GM12875 (cell line): ENCODE measurements at regions not wholly inside any gene's neighbourhood (a gene's known extent, or its start where the extent isn't known, plus 50 kb on each side); places are given as distances from the start of the nearest gene placed in this dataset.

Source experiments
- H3K4me3 ChIP-seq: one replicate; pipeline ENCODE4 v1.5.1; 2011; ENCODE audit warnings: low read depth, low read length, control low read depth
- TF ChIP-seq, protein P1 (sequence below): IDR thresholded peaks from 2 replicates; pipeline ENCODE4 v1.5.1; 2011; ENCODE audit warnings: low read depth, mild to moderate bottlenecking, control low read depth, inconsistent platforms, low read length, moderate library complexity, borderline replicate concordance; ENCODE audit not compliant: insufficient read depth

DNA sequence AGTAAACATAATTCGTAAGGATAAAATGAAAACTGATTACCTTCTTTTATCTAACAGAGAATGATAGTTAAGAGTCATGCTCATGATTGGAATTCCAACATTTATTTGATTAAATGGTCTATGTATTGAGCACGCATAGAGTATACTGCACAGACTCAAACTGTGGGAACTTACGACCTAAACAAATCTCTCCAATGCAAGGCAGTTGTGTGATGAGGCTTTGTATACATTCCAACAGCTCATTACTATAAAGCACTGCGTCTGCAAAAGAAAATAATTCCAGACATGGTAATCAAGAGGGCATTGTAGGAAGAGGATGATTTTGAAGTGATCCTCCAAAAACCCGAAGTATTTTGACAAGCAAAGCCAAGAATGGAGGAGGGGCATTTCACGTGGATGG lies 169.5 kb downstream of the NUFIP1 start:
- H3K4me3 ChIP-seq = no peak overlapping the region
- TF ChIP-seq, protein P1, sequence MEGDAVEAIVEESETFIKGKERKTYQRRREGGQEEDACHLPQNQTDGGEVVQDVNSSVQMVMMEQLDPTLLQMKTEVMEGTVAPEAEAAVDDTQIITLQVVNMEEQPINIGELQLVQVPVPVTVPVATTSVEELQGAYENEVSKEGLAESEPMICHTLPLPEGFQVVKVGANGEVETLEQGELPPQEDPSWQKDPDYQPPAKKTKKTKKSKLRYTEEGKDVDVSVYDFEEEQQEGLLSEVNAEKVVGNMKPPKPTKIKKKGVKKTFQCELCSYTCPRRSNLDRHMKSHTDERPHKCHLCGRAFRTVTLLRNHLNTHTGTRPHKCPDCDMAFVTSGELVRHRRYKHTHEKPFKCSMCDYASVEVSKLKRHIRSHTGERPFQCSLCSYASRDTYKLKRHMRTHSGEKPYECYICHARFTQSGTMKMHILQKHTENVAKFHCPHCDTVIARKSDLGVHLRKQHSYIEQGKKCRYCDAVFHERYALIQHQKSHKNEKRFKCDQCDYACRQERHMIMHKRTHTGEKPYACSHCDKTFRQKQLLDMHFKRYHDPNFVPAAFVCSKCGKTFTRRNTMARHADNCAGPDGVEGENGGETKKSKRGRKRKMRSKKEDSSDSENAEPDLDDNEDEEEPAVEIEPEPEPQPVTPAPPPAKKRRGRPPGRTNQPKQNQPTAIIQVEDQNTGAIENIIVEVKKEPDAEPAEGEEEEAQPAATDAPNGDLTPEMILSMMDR = no peak

DNA sequence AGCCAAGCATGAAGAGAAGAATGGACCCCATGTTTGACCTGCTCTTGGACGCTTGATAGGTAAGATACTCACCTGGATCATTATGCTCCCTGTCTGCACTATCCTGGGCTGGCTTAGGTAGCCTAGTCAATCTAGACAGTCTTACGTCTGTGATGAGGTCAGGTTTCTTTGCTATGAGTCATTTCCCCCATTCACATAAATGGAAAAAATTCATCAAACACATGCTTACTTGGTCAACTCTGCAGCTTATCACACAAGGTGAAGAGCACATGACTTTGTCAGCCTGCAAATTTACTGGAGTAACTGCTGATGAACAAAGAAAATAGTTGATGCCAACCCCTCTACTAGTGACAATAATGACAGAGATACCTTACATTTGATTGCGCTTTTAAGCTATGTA lies 170.0 kb downstream of the NUFIP1 start:
- TF ChIP-seq, protein P1 = no peak
- H3K4me3 ChIP-seq = no peak overlapping the region

DNA sequence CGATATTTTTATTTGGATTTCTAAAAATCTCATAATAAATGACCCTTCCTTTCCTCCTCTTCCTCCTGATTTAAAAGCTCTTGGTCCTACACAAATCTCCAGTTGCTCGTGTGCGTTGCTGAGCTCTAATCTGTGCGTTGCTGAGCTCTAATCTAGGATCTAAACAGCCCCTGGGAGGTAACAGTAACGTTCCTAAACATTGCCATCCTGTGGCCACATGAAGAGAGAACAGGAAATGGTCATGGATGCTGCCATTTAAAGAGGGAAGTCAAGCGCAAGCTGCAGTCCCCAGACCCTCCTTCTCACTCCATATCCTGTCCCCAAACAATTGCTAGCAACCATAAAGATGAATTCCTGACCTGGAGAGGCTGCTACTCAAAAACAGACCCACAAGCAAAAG lies 170.8 kb downstream of the NUFIP1 start:
- no peak overlapping the region for H3K4me3 ChIP-seq

DNA sequence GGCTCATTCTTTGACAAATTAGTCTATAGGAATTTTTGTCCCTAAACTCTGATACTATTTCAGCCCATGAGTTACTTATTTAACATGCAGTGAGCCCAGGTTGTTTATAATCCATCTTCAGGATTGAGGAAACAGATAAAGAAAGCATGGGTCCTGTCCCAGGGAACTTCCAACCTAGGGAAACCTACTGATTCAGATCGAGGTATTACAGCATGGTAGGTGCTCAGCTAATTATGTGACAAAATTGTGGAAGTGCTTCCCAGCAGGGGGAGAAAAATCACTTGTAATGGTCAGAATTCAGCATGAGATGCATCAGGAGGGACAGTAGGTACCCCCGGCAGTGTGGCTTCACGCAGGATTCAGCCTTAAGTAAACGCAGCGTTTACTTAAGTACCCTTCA lies 171.3 kb downstream of the NUFIP1 start:
- H3K4me3 ChIP-seq = no peak overlapping the region
- TF ChIP-seq, protein P1 = no peak

More for the DNA sequence above, 170.8 kb downstream of the NUFIP1 start:
- TF ChIP-seq, protein P1 = no peak

DNA sequence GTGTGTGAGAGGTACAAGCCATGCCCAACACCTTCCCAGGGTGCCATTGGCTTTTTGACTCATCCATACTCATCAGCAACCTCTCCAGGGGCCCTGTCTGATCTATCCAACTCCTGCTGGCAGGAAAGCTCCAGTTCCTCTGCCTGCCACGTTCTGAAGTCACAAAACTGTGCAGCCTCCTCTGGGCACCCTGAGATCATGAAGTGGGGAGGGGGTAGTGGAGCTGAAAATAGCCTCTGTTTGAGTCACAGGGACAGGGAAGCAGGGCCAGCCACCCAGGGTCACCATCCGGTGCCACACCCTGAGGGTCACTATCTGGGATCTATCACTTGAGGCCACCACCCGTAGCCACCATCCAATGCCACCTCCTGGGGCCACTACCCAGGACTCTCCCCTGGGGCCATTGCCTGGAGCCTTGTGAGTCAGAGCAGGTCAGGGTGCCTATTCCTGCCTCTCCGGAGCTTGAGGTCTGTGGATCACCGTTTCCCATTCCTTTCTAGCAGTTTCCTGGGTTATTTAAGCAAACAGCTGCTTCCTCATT lies 172.1 kb downstream of the NUFIP1 start:
- no peak overlapping the region for H3K4me3 ChIP-seq
- TF ChIP-seq, protein P1 = no peak

DNA sequence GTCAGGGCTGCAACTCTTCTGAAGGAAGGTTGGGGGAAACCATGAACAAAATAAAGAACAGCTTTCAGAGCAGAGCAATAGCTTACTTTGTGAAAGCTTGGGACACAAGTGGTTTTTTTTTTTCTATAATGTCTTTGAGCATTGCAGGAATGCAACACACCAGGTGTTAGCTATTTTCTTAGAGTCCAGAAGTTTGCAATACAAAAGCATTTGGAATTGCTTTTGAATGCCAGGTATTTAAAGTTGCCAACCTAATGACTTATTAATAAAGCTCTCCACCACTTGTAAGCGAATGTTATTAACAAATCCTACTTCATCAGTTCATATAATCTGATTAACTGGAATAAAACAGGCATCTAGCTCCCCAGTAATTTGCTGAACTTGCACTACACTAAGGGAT lies 172.6 kb downstream of the NUFIP1 start:
- no peak overlapping the region for H3K4me3 ChIP-seq
- TF ChIP-seq, protein P1 = no peak

DNA sequence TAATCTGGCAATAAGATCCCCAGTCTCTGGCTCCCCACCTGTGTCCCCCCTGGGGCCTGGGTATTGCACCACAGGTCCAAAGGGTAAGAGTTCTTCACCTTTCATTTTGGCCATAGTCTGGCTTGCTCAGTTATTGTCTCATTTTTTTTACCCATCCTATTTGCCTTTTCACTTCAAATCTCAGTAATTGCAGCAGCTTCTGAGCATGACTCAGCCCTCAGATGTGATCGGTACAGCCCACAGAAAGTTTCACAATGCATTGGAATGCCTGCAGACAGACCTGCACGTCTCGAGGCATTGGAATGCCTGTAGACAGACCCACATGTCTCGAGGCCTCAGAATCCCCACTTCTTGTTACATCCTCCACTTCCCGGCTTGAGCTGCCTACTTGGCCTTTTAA lies 173.6 kb downstream of the NUFIP1 start:
- TF ChIP-seq, protein P1 = no peak
- no peak overlapping the region for H3K4me3 ChIP-seq
